CD4-positive, alpha-beta T cell treated with Interleukin-17A for 4 hours (primary cell): ENCODE measurements at regions not wholly inside any gene's neighbourhood (a gene's known extent, or its start where the extent isn't known, plus 50 kb on each side); places are given as distances from the start of the nearest gene placed in this dataset.

ENCODE experiments used
- DNase-seq: peaks from one replicate; pipeline ENCODE4 v3.0.0-alpha.2; 2020; ENCODE audit warnings: mixed read lengths

DNA sequence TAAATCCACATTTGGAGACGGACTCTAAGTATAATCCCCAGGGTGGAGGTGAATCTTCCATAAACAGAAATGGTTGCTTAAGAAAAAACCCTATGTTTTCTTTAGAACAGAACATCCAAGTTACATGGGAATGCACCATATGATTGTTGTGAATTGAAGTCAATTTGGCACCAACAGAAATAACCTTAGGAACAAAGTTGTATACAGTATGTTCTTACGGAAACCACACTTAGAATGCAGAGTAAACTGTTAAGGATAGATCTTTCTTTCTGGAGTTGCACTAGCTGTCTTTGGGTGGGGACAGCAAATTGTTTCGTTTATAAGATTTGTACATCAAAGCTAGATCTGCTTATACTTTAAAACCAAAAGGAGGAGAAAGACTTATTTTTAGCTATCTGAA, 316.4 kb downstream of the PTEN start:
- DNase-seq = no peak

DNA sequence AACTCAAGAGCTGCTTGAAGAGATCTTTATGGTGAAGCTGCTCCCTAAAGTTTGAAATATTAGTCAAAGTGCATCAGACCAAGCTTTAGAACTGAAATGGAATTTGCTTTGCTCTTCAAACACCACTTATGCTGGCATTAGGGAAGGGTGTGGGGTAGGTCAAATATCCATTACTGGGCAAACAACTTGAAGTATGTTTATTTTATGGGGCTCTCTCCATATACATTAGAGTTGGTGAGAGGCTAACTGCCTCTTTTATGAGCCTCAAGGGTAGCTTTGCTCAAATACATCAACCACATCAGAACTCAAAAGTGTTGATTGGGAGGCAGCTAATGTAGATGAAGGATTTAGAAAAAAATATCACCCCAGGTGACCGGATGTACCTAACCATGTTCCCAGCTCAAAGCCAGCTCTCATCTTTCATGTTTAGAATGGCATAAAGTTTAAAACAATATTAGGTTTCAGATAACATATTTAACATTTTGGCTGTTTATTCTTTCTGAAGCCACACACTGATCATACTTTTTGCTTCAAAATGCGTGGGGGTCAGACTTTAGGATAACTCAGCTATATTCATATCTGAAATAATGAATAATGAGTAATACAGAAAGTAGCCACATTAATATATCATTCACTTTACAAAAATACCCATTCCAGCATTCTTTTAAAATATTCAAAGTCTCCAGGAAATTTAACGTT, 318.6 kb downstream of the PTEN start:
- no peak for DNase-seq

DNA sequence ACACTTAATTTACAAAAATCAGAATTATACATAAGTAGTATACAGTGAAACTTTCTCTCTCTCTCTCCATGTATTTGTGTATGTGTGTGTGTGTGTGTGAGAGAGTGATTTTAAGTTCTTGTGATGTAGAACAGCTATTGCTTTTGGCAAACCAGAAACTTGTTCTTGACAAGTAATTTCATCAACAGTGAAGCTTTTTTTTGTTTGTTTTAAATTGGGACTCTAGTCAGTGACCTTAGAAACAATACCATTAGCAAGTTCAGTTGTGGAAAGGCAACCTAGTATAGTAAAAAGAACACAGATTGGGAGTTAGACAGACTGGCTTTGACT, 319.1 kb downstream of the PTEN start:
- DNase-seq = no peak

DNA sequence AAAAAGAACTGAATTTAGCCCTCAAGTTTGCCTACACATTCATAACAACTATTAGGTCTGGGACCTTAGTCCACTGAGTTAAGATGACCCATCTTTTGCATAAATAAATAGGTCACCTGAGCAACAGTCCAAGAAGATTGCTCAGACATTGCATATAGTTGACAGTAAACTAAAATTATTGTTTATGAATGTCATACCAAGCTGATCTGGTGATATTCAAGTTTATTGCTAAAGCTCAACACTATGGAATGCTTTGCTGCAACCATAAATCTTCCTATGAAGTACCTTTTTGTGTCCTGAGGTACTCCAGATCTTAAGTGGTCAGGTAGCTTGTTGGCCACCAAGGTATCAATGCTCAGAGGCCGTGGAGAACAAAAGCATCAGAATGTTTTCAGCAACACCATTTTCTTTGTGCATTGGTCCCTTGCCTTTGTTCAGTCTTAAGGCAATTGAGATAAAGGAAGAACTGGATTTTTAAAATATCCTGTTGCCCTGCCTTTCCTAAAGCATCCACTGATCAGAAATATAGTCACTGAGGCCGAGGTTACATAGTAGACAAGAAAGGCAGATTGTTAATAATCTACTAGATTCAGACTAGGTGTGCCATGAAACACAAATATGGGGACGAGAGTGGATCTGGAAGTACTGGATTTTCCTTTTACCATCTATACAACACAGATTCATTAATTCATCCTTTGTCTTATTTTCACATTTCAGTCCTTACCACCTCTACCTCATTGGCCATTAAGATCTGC, 321.3 kb downstream of the PTEN start:
- DNase-seq = no peak

DNA sequence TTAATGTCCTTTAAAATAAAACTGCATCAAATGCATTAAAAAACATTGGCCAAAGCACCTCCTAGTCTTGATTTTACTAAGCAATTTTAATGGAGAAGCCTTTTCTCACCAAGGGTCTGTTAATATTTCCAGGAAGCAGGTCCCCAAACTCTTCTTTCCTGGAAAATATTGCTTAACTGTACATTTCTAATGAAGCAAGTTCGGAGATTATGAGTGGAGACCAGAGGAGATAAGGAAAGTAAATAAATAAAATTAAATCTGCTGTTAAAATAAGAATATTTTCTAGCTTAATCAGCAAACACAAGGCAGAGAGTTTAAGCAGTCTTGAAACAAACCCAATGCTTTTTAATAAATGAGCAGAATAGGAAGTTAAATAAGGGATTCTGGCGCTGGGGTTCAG, 322.4 kb downstream of the PTEN start:
- no peak for DNase-seq

GRCh38 chr10:88186335-88186734, 322.9 kb downstream of the PTEN start:
- no peak for DNase-seq

DNA sequence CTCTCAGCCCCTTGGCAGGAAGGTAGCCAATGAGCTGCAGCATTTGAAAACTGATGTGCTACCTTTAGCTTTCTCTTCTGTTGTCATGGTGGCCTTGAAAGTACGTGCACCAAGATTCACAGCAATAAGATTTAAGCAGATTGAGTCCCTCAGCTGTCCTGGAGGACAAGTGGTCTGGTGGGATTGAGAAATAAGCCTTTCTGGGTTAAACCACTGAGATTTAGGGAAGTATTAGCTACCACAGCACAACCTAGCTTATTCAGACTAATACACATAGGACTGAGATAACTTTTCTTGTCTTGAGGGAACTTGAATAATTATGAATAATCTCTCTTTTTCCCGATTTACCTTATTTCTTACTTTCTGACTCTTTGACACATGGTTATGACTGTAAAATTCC, 324.0 kb downstream of the PTEN start:
- DNase-seq = no peak

DNA sequence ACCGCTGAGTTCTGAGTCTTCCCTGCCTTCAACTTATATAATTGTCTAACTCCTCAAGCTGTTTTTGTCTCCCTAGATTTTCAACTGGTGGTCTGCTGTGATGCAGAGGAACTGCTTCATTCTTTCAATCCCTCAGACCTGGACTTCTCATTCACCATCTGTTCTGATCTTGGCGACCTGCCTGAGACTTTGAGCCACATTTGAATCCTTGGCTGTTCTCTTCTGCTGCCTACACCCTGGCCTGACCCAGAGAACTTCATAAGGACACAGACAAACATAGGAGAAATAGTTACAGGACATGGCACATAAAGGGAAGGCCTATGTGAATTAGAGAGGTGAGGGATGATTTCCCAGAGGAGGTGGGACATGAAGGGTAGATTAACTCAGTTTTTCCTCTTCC, 326.7 kb downstream of the PTEN start:
- no peak for DNase-seq

DNA sequence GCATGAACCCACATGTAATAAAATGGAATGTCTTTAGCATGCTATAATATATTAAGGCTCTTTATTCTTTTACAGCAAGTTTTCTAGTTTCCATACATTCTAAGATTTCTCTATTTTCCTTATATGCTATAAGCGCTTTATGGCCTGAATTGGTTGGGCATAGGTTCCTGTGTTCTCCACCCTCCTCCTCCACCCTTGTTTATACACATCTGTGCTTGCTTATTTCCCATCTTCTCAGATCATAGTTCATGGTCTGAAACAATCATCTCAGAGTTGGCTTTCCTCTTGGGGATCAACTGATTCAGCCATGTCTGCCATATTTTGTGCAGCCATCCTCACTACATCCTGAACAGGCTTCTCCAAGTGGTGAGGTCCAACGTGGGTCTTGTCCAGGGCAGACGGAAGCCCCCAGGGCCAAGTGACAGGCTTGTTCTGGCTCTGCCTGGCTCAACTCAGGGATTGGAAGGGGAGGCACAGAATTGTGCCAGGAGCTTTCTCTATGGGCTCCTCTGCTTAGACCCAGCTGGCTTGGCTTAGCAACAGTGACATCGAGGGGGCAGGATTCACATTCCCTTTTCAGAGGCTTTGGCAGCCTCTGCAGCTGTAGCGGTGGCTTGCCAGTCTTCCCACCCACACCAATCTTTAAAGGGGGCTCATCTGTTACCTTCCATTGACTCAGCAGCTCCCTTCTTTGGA, 327.3 kb downstream of the PTEN start:
- DNase-seq = no peak

GRCh38 chr10:88193018-88193417, 329.6 kb downstream of the PTEN start:
- no peak for DNase-seq

- DNase-seq = peak; percentile 66
Observed at GRCh38 chr10:88194041-88194887, 330.8 kb downstream of the PTEN start.

- DNase-seq = no peak
Observed at GRCh38 chr10:88194961-88195367, 331.5 kb downstream of the PTEN start.

DNA sequence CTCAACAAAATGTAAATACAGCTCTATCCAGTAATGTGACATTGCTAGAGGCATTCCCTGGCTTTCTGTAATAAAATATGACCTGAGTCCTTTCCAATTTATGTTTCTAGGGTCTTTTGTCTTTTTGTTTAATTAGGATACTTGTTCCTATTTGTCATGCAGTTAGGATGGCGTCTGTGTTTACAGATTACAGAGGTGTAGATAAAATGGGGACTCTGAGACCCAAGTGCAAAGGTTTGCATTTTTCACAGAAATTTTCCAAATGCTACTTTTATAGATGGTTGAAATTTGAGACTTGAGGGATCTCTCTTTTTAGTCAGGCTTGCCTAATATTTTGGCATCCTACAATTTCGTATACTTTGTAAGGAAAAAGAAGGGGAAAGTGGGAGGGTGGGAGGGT, 332.4 kb downstream of the PTEN start:
- DNase-seq = no peak

GRCh38 chr10:88196291-88196690, 332.9 kb downstream of the PTEN start:
- no peak for DNase-seq

GRCh38 chr10:88198023-88198422, 334.6 kb downstream of the PTEN start:
- DNase-seq = no peak

- no peak for DNase-seq
Observed at GRCh38 chr10:88200312-88201032, 337.0 kb downstream of the PTEN start.

GRCh38 chr10:88205842-88206446, 342.5 kb downstream of the PTEN start:
- no peak for DNase-seq

DNA sequence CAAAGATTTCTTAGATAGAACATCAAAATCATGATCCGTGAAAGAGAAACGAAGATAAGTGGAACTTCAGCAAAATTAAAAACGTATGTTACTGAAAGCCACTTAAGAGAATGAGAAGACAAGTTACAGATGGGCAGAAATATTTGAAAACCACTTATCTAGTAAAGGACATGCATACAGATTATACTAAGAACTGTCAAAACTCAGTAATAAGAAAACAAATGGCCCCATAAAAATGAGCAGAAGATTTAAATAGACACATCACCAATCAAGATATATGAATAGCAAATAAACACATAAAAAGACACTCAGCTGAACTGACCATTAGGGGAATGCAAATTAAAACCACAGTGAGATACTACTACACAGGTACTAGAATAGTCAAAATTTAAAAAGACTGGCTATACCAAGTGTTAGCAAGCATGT, 343.7 kb downstream of the PTEN start:
- DNase-seq = no peak

DNA sequence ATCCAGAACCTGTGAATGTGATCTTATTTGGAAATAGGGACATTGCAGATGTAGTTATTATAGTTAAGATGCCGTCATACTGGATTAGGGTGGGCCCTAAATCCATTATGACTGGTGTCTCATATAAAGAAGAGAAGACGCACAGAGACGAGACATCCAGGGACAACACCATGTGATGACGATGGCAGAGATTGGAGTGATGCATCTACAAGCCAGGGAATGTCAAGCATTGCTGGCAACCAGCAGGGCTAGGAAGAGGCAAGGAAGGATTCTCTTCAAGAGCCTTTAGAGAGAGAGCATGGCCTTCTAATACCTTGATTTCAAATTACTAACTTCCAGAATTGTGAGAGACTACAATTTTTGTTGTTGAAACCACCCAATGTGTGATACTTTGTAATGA, 345.8 kb downstream of the PTEN start:
- no peak for DNase-seq

- no peak for DNase-seq
Observed at GRCh38 chr10:88209837-88210561, 346.6 kb downstream of the PTEN start.

GRCh38 chr10:88211230-88211629, 347.8 kb downstream of the PTEN start:
- DNase-seq = no peak
